ENCODE measurements at regions not wholly inside any gene's neighbourhood (a gene's known extent, or its start where the extent isn't known, plus 50 kb on each side); places are given as distances from the start of the nearest gene placed in this dataset.

DNA sequence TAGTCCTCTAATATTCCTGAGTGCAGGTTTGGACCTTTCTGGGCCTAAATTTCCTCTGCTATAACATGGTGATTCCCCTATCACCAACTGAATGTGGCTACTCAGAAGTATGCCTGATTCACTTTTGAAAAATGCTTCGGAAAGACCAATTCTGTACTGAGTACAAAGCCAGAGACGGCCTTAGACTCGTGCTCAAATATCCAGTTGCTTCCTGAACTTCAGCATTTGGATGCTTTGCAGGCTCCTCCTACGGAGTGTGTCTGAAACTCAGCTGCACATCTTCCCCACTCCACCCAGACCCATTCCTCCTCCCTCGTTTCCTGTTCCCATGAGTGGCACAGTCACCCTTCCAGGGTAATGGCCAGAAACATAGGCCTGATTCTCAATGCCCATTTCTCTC is 98.4 kb upstream of the GADD45A start:
- TF ChIP-seq, protein P1, sequence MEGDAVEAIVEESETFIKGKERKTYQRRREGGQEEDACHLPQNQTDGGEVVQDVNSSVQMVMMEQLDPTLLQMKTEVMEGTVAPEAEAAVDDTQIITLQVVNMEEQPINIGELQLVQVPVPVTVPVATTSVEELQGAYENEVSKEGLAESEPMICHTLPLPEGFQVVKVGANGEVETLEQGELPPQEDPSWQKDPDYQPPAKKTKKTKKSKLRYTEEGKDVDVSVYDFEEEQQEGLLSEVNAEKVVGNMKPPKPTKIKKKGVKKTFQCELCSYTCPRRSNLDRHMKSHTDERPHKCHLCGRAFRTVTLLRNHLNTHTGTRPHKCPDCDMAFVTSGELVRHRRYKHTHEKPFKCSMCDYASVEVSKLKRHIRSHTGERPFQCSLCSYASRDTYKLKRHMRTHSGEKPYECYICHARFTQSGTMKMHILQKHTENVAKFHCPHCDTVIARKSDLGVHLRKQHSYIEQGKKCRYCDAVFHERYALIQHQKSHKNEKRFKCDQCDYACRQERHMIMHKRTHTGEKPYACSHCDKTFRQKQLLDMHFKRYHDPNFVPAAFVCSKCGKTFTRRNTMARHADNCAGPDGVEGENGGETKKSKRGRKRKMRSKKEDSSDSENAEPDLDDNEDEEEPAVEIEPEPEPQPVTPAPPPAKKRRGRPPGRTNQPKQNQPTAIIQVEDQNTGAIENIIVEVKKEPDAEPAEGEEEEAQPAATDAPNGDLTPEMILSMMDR (IDR thresholded peaks at IDR 0.05): no peak
- no peak for TF ChIP-seq POLR2A (IDR thresholded peaks at IDR 0.05)
